Suppressor macrophage (primary cell): ENCODE measurements at regions not wholly inside any gene's neighbourhood (a gene's known extent, or its start where the extent isn't known, plus 50 kb on each side); places are given as distances from the start of the nearest gene placed in this dataset.
A peak's percentile ranks its signal among the peaks of the same experiment; 100 is the strongest.
"Not testable (repeated sequence)": the region's sequence is repeated elsewhere in the genome, so short reads cannot be mapped to it uniquely, and the experiment has no call there.

Experiments
- DNase-seq, 4 experiments: peaks; one replicate each; pipeline ENCODE4 v3.0.0-alpha.2; 2020 to 2022

GRCh38 chr18:24561369-24561965 is 101.0 kb downstream of the HRH4 start:
- no peak for DNase-seq

GRCh38 chr18:24567199-24567598 is 106.8 kb downstream of the HRH4 start:
- DNase-seq: no peak

- DNase-seq: no peak
These were observed 110.3 kb downstream of the HRH4 start for GRCh38 chr18:24570716-24571115.

GRCh38 chr18:24582771-24583170 is 122.3 kb downstream of the HRH4 start:
- no peak for DNase-seq

- no peak for DNase-seq
These were observed 123.8 kb downstream of the HRH4 start for GRCh38 chr18:24584205-24584604.

- DNase-seq: no peak
These were observed 124.4 kb downstream of the HRH4 start for GRCh38 chr18:24584813-24585212.

GRCh38 chr18:24585996-24586566 is 125.6 kb downstream of the HRH4 start:
- no peak for DNase-seq

- no peak for DNase-seq
These were observed 126.4 kb downstream of the HRH4 start for GRCh38 chr18:24586662-24587360.

GRCh38 chr18:24588440-24588839 is 128.0 kb downstream of the HRH4 start:
- DNase-seq: no peak

- no peak for DNase-seq
These were observed 130.5 kb downstream of the HRH4 start for GRCh38 chr18:24590946-24591345.

GRCh38 chr18:24593401-24593800 is 133.0 kb downstream of the HRH4 start:
- no peak for DNase-seq

GRCh38 chr18:24593886-24594285 is 133.4 kb downstream of the HRH4 start:
- DNase-seq: no peak

GRCh38 chr18:24595561-24596031 is 135.2 kb downstream of the HRH4 start:
- DNase-seq: no peak

- DNase-seq: peak; percentile 40 to 75 (median 60)
These were observed 139.7 kb downstream of the HRH4 start for GRCh38 chr18:24600076-24600654.

- no peak for DNase-seq
These were observed 141.1 kb downstream of the HRH4 start for GRCh38 chr18:24601585-24601984.

- no peak for DNase-seq
These were observed 141.8 kb downstream of the HRH4 start for GRCh38 chr18:24602201-24602600.

GRCh38 chr18:24603151-24603550 is 142.7 kb downstream of the HRH4 start:
- no peak for DNase-seq

- no peak for DNase-seq
These were observed 145.0 kb downstream of the HRH4 start for GRCh38 chr18:24605444-24605843.

GRCh38 chr18:24609254-24609653 is 148.8 kb downstream of the HRH4 start:
- DNase-seq: no peak

- no peak for DNase-seq
These were observed 150.6 kb downstream of the HRH4 start for GRCh38 chr18:24611075-24611474.

- peak in 3 of 4 experiments; percentile 6 to 23 (median 19) for DNase-seq
These were observed 153.6 kb downstream of the HRH4 start for GRCh38 chr18:24613896-24614640.

GRCh38 chr18:24616653-24617052 is 156.2 kb downstream of the HRH4 start:
- no peak for DNase-seq

- DNase-seq: not testable (repeated sequence)
These were observed 164.0 kb downstream of the HRH4 start for GRCh38 chr18:24624421-24624820.
